Parathyroid adenoma (tissue), 2 donors: ENCODE measurements at regions not wholly inside any gene's neighbourhood (a gene's known extent, or its start where the extent isn't known, plus 50 kb on each side); places are given as distances from the start of the nearest gene placed in this dataset.

ENCODE experiments used
- H2AFZ ChIP-seq: fragments of 300-600 bp; sonication (generic); one replicate; pipeline ENCODE4 v1.7.0; 2017; ENCODE audit warnings: antibody characterized with exemption, mild to moderate bottlenecking
- H3K27ac ChIP-seq: fragments of 300-600 bp; sonication (generic); one replicate; pipeline ENCODE4 v1.7.0; 2017
- H3K27me3 ChIP-seq: fragments of 300-600 bp; sonication (generic); one replicate; pipeline ENCODE4 v1.7.0; 2017; ENCODE audit warnings: low read length; ENCODE audit not compliant: control insufficient read depth, insufficient read depth
- H3K36me3 ChIP-seq: fragments of 300-600 bp; sonication (generic); one replicate; pipeline ENCODE4 v1.7.0; 2017; ENCODE audit warnings: low read length; ENCODE audit not compliant: control insufficient read depth, insufficient read depth
- H3K4me1 ChIP-seq: fragments of 300-600 bp; sonication (generic); one replicate; pipeline ENCODE4 v1.7.0; 2017; ENCODE audit warnings: control low read depth
- H3K4me2 ChIP-seq: fragments of 300-600 bp; sonication (generic); one replicate; pipeline ENCODE4 v1.7.0; 2017; ENCODE audit warnings: low read length
- H3K4me3 ChIP-seq: fragments of 300-600 bp; sonication (generic); one replicate; pipeline ENCODE4 v1.7.0; 2017; ENCODE audit warnings: low read depth, low read length
- H3K79me2 ChIP-seq: fragments of 300-600 bp; sonication (generic); one replicate; pipeline ENCODE4 v1.7.0; 2017; ENCODE audit warnings: control low read depth
- H3K9ac ChIP-seq: fragments of 300-600 bp; sonication (generic); one replicate; pipeline ENCODE4 v1.7.0; 2017; ENCODE audit warnings: mild to moderate bottlenecking
- H3K9me3 ChIP-seq: fragments of 300-600 bp; sonication (generic); one replicate; pipeline ENCODE4 v1.7.0; 2017; ENCODE audit warnings: low read length; ENCODE audit not compliant: control insufficient read depth
- TF ChIP-seq, protein P1 (sequence below): fragments of 300-600 bp; sonication (generic); IDR thresholded peaks from one replicate; pipeline ENCODE4 v1.7.0; 2017; ENCODE audit warnings: antibody characterized with exemption, mild to moderate bottlenecking
- donor health status: primary hyperparathyroidism.

DNA sequence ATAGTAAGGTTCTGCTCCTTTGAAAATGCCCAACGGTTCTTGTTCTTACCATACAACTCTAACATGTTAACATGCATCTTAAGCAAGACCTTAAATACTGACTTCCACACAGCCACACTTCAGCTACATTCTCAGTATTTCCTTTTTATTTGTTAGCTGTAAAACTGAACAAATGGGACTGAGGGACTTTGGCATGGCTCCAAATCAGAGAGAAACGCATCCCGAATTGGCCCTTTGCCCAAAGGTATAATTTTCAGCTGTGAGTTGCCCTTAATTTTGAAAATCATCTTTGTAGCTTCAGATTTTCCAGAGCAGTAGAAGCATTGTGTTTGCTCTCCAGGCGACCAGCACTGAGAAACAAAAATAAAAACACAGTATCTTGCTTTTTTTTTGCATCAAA, 56.4 kb downstream of the NEUROD6 start:
- Histone ChIP-seq H3K79me2 (no peaks in the 10 kb centered on the region), H3K36me3 (no peaks in the 10 kb centered on the region), H3K9ac (no peak overlapping the region), H3K4me1 (no peaks in the 10 kb centered on the region), H2AFZ (no peak overlapping the region), H3K4me2 (no peak overlapping the region), H3K27ac (no peak overlapping the region), H3K9me3 (no peaks in the 10 kb centered on the region), H3K4me3 (no peak overlapping the region), H3K27me3 (no peaks in the 10 kb centered on the region)
- TF ChIP-seq, protein P1, sequence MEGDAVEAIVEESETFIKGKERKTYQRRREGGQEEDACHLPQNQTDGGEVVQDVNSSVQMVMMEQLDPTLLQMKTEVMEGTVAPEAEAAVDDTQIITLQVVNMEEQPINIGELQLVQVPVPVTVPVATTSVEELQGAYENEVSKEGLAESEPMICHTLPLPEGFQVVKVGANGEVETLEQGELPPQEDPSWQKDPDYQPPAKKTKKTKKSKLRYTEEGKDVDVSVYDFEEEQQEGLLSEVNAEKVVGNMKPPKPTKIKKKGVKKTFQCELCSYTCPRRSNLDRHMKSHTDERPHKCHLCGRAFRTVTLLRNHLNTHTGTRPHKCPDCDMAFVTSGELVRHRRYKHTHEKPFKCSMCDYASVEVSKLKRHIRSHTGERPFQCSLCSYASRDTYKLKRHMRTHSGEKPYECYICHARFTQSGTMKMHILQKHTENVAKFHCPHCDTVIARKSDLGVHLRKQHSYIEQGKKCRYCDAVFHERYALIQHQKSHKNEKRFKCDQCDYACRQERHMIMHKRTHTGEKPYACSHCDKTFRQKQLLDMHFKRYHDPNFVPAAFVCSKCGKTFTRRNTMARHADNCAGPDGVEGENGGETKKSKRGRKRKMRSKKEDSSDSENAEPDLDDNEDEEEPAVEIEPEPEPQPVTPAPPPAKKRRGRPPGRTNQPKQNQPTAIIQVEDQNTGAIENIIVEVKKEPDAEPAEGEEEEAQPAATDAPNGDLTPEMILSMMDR, result no peak

DNA sequence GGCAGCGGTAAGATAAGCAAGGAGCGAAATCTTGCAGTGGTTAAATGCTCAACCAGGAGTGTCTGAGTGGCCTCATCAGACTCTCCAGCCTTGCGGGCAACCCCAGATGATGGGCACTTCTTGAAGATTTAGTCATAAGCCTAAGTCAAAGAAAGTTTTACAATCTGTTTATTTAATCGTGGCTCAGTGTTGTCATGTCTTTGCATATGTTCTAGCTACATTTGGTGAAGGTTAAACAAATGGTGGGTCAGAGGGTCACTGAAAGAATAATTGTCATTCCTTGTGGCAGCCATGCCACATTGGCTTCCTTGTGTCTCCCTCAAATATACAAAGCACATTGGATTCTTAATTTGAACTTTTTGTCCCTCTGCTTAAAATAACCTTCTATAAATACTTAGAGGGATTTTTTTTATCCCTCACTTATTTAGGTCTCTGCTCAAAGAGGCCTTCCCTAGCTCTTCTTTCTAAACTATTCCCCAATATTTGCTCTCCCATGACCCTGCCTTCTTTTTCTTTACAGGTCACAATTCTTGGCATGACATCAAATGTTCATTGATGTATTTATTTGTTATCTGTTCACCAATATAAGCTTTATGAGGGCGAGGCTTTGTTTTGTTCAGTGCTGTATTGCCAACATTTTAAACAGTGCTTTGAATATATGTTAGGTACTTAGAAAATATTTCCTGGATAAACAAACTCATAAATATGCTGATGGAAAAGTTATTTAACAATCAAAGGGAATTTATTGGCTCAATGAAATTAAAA, 68.7 kb downstream of the NEUROD6 start:
- H3K9me3 ChIP-seq, result no peaks in the 10 kb centered on the region
- H3K4me1 ChIP-seq, result no peaks in the 10 kb centered on the region
- H3K27me3 ChIP-seq, result no peaks in the 10 kb centered on the region
- no peak overlapping the region for H3K9ac ChIP-seq
- TF ChIP-seq, protein P1, result no peak
- H3K79me2 ChIP-seq, result no peaks in the 10 kb centered on the region
- no peak overlapping the region for H3K27ac ChIP-seq
- H3K4me3 ChIP-seq, result no peak overlapping the region
- no peak overlapping the region for H3K4me2 ChIP-seq
- H2AFZ ChIP-seq, result no peak overlapping the region
- H3K36me3 ChIP-seq, result no peaks in the 10 kb centered on the region

DNA sequence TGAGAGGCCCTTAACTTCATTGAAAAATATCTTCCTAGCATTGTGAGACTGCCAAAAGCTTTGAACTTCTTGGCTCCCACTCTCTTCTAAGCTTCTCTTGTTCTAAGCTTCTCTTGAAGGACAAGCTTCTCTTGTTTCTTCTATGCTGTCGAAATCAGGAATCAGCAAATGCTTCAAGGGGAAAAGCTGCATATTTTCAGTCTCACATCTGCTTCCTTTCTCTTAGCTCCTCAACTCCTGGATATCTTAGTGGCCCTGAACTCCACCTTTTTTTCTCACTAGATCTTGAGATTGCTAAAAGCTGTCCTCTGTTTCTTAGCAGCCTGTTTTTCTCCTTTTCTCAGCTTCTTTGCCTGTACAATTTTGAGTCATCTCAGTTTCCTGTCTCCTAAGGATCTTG, 73.0 kb downstream of the NEUROD6 start:
- no peak overlapping the region for H3K9ac ChIP-seq
- no peaks in the 10 kb centered on the region for H3K9me3 ChIP-seq
- H3K4me3 ChIP-seq, result no peak overlapping the region
- H3K79me2 ChIP-seq, result no peaks in the 10 kb centered on the region
- no peak overlapping the region for H3K27ac ChIP-seq
- TF ChIP-seq, protein P1, result no peak
- no peaks in the 10 kb centered on the region for H3K4me1 ChIP-seq
- no peaks in the 10 kb centered on the region for H3K27me3 ChIP-seq
- H2AFZ ChIP-seq, result no peak overlapping the region
- H3K36me3 ChIP-seq, result no peaks in the 10 kb centered on the region
- H3K4me2 ChIP-seq, result no peak overlapping the region

DNA sequence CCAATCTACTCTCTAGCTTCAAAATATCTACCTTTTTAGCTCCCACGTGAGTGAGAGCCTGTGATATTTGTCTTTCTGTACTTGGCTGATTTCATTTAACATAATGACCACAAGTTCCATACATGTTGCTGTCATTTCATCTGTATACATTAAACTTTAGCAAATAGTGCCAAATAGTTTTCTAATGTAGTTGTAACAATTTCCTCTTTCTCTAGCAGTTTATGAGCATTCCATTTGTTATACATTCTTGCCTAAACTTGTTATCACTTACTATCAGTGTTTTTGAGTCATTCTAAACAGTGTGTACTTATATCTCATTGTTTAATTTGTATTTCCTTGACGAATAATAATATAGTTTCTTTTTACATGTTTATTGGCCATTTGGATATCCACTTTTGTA, 77.2 kb downstream of the NEUROD6 start:
- no peaks in the 10 kb centered on the region for H3K4me1 ChIP-seq
- no peak overlapping the region for H3K9ac ChIP-seq
- no peak overlapping the region for H3K4me3 ChIP-seq
- no peak overlapping the region for H3K4me2 ChIP-seq
- H2AFZ ChIP-seq, result no peak overlapping the region
- no peak overlapping the region for H3K27ac ChIP-seq
- H3K79me2 ChIP-seq, result no peaks in the 10 kb centered on the region
- H3K36me3 ChIP-seq, result no peaks in the 10 kb centered on the region
- no peaks in the 10 kb centered on the region for H3K9me3 ChIP-seq
- TF ChIP-seq, protein P1, result no peak
- no peaks in the 10 kb centered on the region for H3K27me3 ChIP-seq

DNA sequence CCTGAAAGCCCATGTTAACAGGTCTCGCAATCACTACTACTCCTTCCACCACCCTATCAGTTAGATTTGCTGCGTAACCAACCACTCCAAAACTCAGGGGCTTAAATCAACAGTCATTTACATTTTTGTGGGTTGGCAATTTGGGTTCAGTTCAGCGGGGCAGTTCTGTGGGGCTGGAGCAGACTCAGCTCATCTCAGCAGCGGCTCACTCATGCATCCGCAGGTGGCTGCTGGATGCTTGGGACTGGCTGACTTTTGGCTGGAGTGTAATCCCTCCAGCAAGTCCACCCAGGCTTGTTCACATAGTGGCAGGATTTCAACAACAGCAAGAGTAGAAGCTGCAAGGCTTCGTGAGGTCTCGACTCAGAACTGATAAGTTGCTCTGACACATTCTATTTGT, 79.2 kb downstream of the NEUROD6 start:
- H3K27ac ChIP-seq, result no peak overlapping the region
- no peaks in the 10 kb centered on the region for H3K27me3 ChIP-seq
- TF ChIP-seq, protein P1, result no peak
- no peaks in the 10 kb centered on the region for H3K36me3 ChIP-seq
- H3K9me3 ChIP-seq, result no peaks in the 10 kb centered on the region
- no peaks in the 10 kb centered on the region for H3K79me2 ChIP-seq
- H3K4me1 ChIP-seq, result no peaks in the 10 kb centered on the region
- no peak overlapping the region for H2AFZ ChIP-seq
- no peak overlapping the region for H3K4me2 ChIP-seq
- no peak overlapping the region for H3K4me3 ChIP-seq
- no peak overlapping the region for H3K9ac ChIP-seq
